PFSK-1 (cell line): ENCODE measurements at regions not wholly inside any gene's neighbourhood (a gene's known extent, or its start where the extent isn't known, plus 50 kb on each side); places are given as distances from the start of the nearest gene placed in this dataset.

Experiments used
- FOXP2 ChIP-seq: optimal IDR thresholded peaks from 2 replicates; pipeline ENCODE3; 2011; ENCODE audit warnings: borderline replicate concordance, control low read depth, inconsistent platforms; ENCODE audit not compliant: insufficient read depth; ENCODE audit errors: extremely low read length, extremely low read depth
- POLR2AphosphoS5 ChIP-seq: IDR thresholded peaks from 2 replicates; pipeline ENCODE4 v1.6.1; 2012; ENCODE audit warnings: low read depth, mild to moderate bottlenecking, control low read depth, low read length, moderate library complexity
- REST ChIP-seq, 2 experiments: IDR thresholded peaks; 2 replicates each; pipeline versions ENCODE4 v1.6.1 to v1.8.0; 2011 to 2012; ENCODE audit warnings: low read depth in 2 of 2, low read length in 2 of 2, control low read depth in 1 of 2, inconsistent platforms in 1 of 2, mild to moderate bottlenecking in 1 of 2, moderate library complexity in 1 of 2; ENCODE audit not compliant: insufficient read depth in 1 of 2
- SIN3A ChIP-seq: IDR thresholded peaks from 2 replicates; pipeline ENCODE4 v1.6.1; 2012; ENCODE audit warnings: mild to moderate bottlenecking, low read length, moderate library complexity, borderline replicate concordance; ENCODE audit not compliant: insufficient read depth
- TAF1 ChIP-seq: IDR thresholded peaks from 2 replicates; pipeline ENCODE4 v1.6.1; 2012; ENCODE audit warnings: low read length, control low read depth, borderline replicate concordance; ENCODE audit not compliant: insufficient read depth

GRCh38 chr5:82563745-82564144 lies 285.6 kb upstream of the RPS23 start:
- TF ChIP-seq TAF1 (no peak), FOXP2 (no peak), SIN3A (no peak), REST (IDR thresholded peaks at IDR 0.05; ENCODE audit: insufficient read depth in 1 of 2, low read depth in 2 of 2, low read length in 2 of 2) (no peak), POLR2AphosphoS5 (no peak)

- no peak for TF ChIP-seq REST (IDR thresholded peaks at IDR 0.05; ENCODE audit: insufficient read depth in 1 of 2, low read depth in 2 of 2, low read length in 2 of 2)
- TF ChIP-seq FOXP2: no peak
- no peak for TF ChIP-seq TAF1
- TF ChIP-seq POLR2AphosphoS5: no peak
- no peak for TF ChIP-seq SIN3A
Observed at GRCh38 chr5:82562696-82563240, 284.6 kb upstream of the RPS23 start.

- no peak for TF ChIP-seq FOXP2
- TF ChIP-seq POLR2AphosphoS5: no peak
- no peak for TF ChIP-seq TAF1
- no peak for TF ChIP-seq REST (IDR thresholded peaks at IDR 0.05; ENCODE audit: insufficient read depth in 1 of 2, low read depth in 2 of 2, low read length in 2 of 2)
- TF ChIP-seq SIN3A: no peak
Observed at GRCh38 chr5:82561797-82562196, 283.6 kb upstream of the RPS23 start.

GRCh38 chr5:82560969-82561368 lies 282.8 kb upstream of the RPS23 start:
- TF ChIP-seq FOXP2 (no peak), POLR2AphosphoS5 (no peak), TAF1 (no peak), REST (IDR thresholded peaks at IDR 0.05; ENCODE audit: insufficient read depth in 1 of 2, low read depth in 2 of 2, low read length in 2 of 2) (no peak), SIN3A (no peak)

GRCh38 chr5:82560561-82560960 lies 282.4 kb upstream of the RPS23 start:
- TF ChIP-seq FOXP2: no peak
- TF ChIP-seq REST (IDR thresholded peaks at IDR 0.05; ENCODE audit: insufficient read depth in 1 of 2, low read depth in 2 of 2, low read length in 2 of 2): no peak
- no peak for TF ChIP-seq TAF1
- no peak for TF ChIP-seq POLR2AphosphoS5
- TF ChIP-seq SIN3A: no peak
